ENCODE measurements at regions not wholly inside any gene's neighbourhood (a gene's known extent, or its start where the extent isn't known, plus 50 kb on each side); places are given as distances from the start of the nearest gene placed in this dataset.

DNA sequence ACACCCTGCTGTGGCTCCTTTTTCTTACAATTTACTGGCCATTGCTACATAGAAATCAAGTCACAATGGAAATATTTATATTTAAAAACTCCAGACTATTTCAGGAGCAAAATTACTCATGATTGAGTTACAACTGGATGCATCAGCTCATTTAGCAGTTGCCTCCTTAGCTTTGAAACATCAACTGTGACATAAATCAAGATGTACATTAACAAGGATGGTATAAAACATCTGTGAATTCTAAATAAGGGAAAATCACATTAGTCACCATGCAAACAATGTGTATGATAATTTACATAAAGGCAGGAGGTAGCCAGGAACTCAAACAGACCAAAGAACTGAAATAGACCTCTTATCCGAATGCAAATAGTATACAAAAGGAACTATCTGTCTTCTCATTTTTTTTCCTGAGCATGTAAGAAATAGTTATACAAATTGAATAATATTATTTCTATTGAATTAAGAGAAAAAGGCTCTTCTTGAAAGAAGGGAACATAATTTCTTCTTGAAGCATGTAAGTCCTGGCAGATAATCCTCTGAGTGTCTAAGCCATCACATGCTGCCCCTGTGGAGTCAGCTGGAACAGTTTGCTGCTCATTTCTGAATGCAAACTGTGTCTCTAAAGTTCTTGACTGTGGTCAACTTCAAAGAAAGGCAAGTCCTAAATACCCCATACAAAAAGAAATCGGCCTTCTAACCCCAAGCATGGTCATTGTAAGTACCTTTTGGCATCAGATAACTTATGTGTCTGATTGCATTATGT, 151.2 kb downstream of the NAA11 start:
- intact Hi-C loops (cut with DNase I) = no loop called here
- Histone ChIP-seq H3K36me3 (replicated peaks in 1 of 2) (no peaks in the 10 kb centered on the region), H3K4me3 (no peak overlapping the region), H3K27ac (no peak overlapping the region), H3K4me1 (replicated peaks in 1 of 2) (no peaks in the 10 kb centered on the region), H3K27me3 (no peaks in the 10 kb centered on the region), H3K9me3 (replicated peaks in 1 of 3) (no peaks in the 10 kb centered on the region)
- 64 to 74% (median 69%) methylated on average over 2 of the region's 2 CpGs for WGBS, 4 donors
- no peak for DNase-seq
- no peak for TF ChIP-seq POLR2A (IDR thresholded peaks at IDR 0.05)
- TF ChIP-seq, protein P1, sequence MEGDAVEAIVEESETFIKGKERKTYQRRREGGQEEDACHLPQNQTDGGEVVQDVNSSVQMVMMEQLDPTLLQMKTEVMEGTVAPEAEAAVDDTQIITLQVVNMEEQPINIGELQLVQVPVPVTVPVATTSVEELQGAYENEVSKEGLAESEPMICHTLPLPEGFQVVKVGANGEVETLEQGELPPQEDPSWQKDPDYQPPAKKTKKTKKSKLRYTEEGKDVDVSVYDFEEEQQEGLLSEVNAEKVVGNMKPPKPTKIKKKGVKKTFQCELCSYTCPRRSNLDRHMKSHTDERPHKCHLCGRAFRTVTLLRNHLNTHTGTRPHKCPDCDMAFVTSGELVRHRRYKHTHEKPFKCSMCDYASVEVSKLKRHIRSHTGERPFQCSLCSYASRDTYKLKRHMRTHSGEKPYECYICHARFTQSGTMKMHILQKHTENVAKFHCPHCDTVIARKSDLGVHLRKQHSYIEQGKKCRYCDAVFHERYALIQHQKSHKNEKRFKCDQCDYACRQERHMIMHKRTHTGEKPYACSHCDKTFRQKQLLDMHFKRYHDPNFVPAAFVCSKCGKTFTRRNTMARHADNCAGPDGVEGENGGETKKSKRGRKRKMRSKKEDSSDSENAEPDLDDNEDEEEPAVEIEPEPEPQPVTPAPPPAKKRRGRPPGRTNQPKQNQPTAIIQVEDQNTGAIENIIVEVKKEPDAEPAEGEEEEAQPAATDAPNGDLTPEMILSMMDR (IDR thresholded peaks at IDR 0.05) = no peak

- H3K4me1 ChIP-seq (replicated peaks in 1 of 2) = no peaks in the 10 kb centered on the region
- 66 to 84% (median 70%) methylated on average over 2 of the region's 2 CpGs for WGBS, 4 donors
These were observed 152.7 kb downstream of the NAA11 start for GRCh38 chr4:79173186-79173585.

DNA sequence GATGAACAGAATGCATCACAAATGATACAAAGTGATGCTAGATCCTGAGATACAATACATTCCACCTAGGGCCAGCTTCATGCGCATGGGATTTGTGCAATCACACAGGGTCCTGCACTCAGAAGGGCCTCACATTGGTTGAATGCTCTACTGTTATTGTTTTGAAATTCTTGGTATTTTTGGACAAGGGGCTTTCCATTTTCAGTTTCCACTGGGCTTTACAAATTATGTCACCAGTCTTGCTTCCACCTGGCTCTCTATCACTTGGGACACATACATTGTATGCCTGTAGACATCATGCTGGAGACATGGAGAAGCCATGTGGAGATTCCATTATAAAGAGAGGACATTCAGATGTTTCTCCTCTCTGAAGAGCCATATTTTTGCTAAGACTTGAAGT, 155.8 kb downstream of the NAA11 start:
- TF ChIP-seq, protein P1 (IDR thresholded peaks at IDR 0.05) = no peak
- TF ChIP-seq POLR2A (IDR thresholded peaks at IDR 0.05) = no peak
- WGBS, 4 donors = 98 to 100% (median 100%) methylated on average over 1 of the region's 1 CpG

More at GRCh38 chr4:79173186-79173585, 152.7 kb downstream of the NAA11 start:
- intact Hi-C loops (cut with DNase I) = no loop called here
- DNase-seq = no peak
- TF ChIP-seq POLR2A (IDR thresholded peaks at IDR 0.05) = no peak
- TF ChIP-seq, protein P1 (IDR thresholded peaks at IDR 0.05) = no peak
- Histone ChIP-seq H3K9me3 (replicated peaks in 1 of 3) (no peaks in the 10 kb centered on the region), H3K4me3 (no peak overlapping the region), H3K27ac (no peak overlapping the region), H3K36me3 (replicated peaks in 1 of 2) (no peaks in the 10 kb centered on the region), H3K27me3 (no peaks in the 10 kb centered on the region)

DNA sequence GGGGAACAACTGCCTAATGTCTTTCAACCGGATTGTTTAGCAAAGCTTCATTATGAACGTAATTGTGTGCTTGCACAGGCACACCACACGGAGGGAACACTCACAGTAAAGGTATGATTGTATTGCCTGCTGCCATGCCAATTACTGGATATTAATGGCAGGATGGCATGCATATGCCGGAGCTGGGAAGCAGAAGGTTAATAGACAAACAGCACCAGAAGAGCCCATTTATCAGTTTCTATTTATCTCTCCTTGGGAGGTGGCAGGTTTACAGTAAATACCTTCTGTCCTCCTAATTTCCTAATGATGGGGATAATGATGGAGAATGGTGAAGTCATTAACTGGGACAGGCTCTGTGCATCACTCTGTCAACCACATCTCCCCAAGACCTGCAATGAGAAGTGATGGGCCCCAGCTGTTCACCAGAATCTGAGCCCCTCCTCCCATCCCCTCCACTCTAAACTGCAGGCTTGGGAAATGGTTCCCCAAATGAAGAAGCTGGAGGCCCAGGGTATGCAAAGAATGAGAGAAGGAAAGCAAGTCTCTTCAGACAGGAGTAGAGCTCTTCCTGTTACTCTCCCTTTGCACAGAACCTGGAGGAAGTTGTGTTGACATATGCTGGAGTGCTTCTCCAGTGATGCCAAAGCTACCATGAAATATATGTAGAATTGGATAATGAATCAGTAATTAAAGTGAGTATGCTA, 160.8 kb downstream of the NAA11 start:
- Histone ChIP-seq H3K4me3 (no peak overlapping the region), H3K27ac (no peak overlapping the region), H3K4me1 (replicated peaks in 1 of 2) (no peaks in the 10 kb centered on the region), H3K9me3 (replicated peaks in 1 of 3) (no peaks in the 10 kb centered on the region), H3K36me3 (replicated peaks in 1 of 2) (no peaks in the 10 kb centered on the region), H3K27me3 (no peaks in the 10 kb centered on the region)
- DNase-seq = no peak
- TF ChIP-seq, protein P1 (IDR thresholded peaks at IDR 0.05) = no peak
- no peak for TF ChIP-seq POLR2A (IDR thresholded peaks at IDR 0.05)
- intact Hi-C loops (cut with DNase I) = no loop called here
- WGBS, 4 donors = 48 to 64% (median 59%) methylated on average over 4 of the region's 4 CpGs

More for the DNA sequence above, 155.8 kb downstream of the NAA11 start:
- H3K4me3 ChIP-seq = no peak overlapping the region
- DNase-seq = no peak
- no peaks in the 10 kb centered on the region for H3K27me3 ChIP-seq
- no peaks in the 10 kb centered on the region for H3K36me3 ChIP-seq (replicated peaks in 1 of 2)
- intact Hi-C loops (cut with DNase I) = no loop called here
- H3K9me3 ChIP-seq (replicated peaks in 1 of 3) = no peaks in the 10 kb centered on the region
- no peak overlapping the region for H3K27ac ChIP-seq
- no peaks in the 10 kb centered on the region for H3K4me1 ChIP-seq (replicated peaks in 1 of 2)
